ENCODE measurements at regions not wholly inside any gene's neighbourhood (a gene's known extent, or its start where the extent isn't known, plus 50 kb on each side); places are given as distances from the start of the nearest gene placed in this dataset.

DNA sequence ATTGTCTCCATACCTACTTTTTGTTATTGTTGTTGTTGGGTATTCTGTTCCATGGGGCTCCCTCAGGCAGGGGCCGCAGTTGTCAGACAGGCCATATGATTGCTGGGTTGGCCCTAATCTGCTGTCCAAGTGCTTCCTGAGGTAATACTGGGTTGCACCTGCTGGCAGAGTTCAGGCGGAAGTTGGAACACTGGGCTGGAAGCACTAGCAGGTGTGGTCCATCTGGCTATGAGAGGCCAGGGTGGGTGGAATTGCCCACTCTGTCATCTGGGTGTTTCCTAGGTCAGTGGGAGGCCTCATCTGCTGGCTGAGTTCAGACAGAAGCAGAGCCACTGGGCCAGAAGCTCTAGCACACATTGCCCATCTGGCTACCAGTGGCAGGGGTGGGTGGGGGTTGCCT is 81.3 kb upstream of the NID2 start:
- Histone ChIP-seq H3K9me1 (ENCODE audit: control insufficient read depth, insufficient read depth, low read length) (no peaks in the 10 kb centered on the region), H3K36me3 (ENCODE audit: control insufficient read depth, insufficient read depth, low read length) (no peaks in the 10 kb centered on the region), H3K4me1 (replicated peaks in 1 of 2; ENCODE audit: control insufficient read depth in 2 of 2, insufficient read depth in 2 of 2, low read length in 2 of 2) (no peaks in the 10 kb centered on the region), H3K4me3 (no peak overlapping the region), H3K79me2 (ENCODE audit: control insufficient read depth, insufficient read depth, low read length) (no peaks in the 10 kb centered on the region), H3K9me3 (replicated peaks; ENCODE audit: control insufficient read depth, insufficient read depth, low read depth, low read length) (no peaks in the 10 kb centered on the region), H3K4me2 (ENCODE audit: insufficient read depth, low read length) (no peak overlapping the region), H4K20me1 (replicated peaks; ENCODE audit: control insufficient read depth, insufficient read depth, low read length) (no peaks in the 10 kb centered on the region), H3K27ac (ENCODE audit: extremely low read depth, low read depth, low read length) (no peak overlapping the region), H2AFZ (ENCODE audit: low read depth, low read length) (no peak overlapping the region), H3K9ac (ENCODE audit: insufficient read depth in 1 of 2, low read depth in 2 of 2, low read length in 2 of 2) (no peak overlapping the region), H3K27me3 (ENCODE audit: control insufficient read depth in 2 of 2, insufficient read depth in 2 of 2, low read length in 2 of 2) (no peaks in the 10 kb centered on the region)
- BruUV-seq (replicated peaks) = no TSS peak
- in situ Hi-C loops (cut with MboI) (no loop called here), intact Hi-C loops (cut with micrococcal nuclease) (no loop called here)
- TF ChIP-seq NR2F6 (CRISPR knock-in tag; IDR thresholded peaks at IDR 0.05) (no peak), BCOR (IDR thresholded peaks at IDR 0.05) (no peak), U2AF2 (optimal IDR thresholded peaks at IDR 0.05; ENCODE audit: low read depth, low read length) (no peak), SAFB2 (IDR thresholded peaks at IDR 0.05; ENCODE audit: borderline replicate concordance, low read depth, low read length, severe bottlenecking) (no peak), CCNT2 (IDR thresholded peaks at IDR 0.05; ENCODE audit: borderline replicate concordance, extremely low read depth, insufficient read length, low read depth, low read length) (no peak), PHF8 (IDR thresholded peaks at IDR 0.05; ENCODE audit: borderline replicate concordance, low read length) (no peak), JUN (IDR thresholded peaks at IDR 0.05; ENCODE audit: borderline replicate concordance, low read depth, low read length) (no peak), JUN (CRISPR knock-in tag; IDR thresholded peaks at IDR 0.05; ENCODE audit: borderline replicate concordance) (no peak), SMARCB1 (IDR thresholded peaks at IDR 0.05; ENCODE audit: insufficient read length, low read depth) (no peak)
- no peak for ATAC-seq
- no peak for FAIRE-seq
- DNase-seq (ENCODE audit: extremely low read depth in 1 of 4, low spot score in 3 of 4) = no peak
- CTCF ChIA-PET (ENCODE audit: low intra/inter-chr PET ratio) = no interaction called here
- POLR2A ChIA-PET = no interaction called here
- 0% methylated on average over 1 of the region's 2 CpGs for WGBS (ENCODE audit: insufficient coverage, low coverage, missing lambda C conversion rate)
